AG10803 (cell line): ENCODE measurements at regions not wholly inside any gene's neighbourhood (a gene's known extent, or its start where the extent isn't known, plus 50 kb on each side); places are given as distances from the start of the nearest gene placed in this dataset.
A peak's percentile ranks its signal among the peaks of the same experiment; 100 is the strongest.
"Not testable (repeated sequence)": the region's sequence is repeated elsewhere in the genome, so short reads cannot be mapped to it uniquely, and the experiment has no call there.

Experiments used
- DNase-seq: peaks from one replicate; pipeline ENCODE4 v3.0.0; 2010; ENCODE audit warnings: low read depth
- H3K4me3 ChIP-seq: 2 replicates; pipeline ENCODE4 v1.5.1; 2011; ENCODE audit warnings: mild to moderate bottlenecking, low read length, control low read depth
- TF ChIP-seq, protein P1 (sequence below): conservative IDR thresholded peaks from 2 replicates; pipeline ENCODE4 v1.5.1; 2011; ENCODE audit warnings: mild to moderate bottlenecking, low read length, control low read depth, inconsistent platforms

DNA sequence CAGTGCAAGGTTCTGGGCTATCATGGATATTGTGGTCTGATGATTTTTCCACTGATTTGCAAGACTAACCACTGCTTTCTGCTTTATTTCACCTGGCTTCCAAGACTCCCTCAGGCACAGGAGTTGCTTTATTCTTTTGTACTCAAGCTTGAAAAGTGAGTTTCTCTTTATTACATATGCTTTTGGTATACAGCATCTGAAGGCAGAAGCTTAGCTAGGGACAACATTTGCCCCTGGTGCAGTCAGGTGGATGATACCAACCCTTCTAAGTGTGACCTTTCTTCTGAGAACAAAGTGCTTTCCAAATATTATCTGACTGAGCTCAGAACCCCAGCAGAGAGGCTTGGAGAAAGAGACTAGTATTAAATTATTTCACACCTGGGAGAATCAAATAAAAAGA is 94.0 kb upstream of the PHACTR1 start:
- DNase-seq: no peak

DNA sequence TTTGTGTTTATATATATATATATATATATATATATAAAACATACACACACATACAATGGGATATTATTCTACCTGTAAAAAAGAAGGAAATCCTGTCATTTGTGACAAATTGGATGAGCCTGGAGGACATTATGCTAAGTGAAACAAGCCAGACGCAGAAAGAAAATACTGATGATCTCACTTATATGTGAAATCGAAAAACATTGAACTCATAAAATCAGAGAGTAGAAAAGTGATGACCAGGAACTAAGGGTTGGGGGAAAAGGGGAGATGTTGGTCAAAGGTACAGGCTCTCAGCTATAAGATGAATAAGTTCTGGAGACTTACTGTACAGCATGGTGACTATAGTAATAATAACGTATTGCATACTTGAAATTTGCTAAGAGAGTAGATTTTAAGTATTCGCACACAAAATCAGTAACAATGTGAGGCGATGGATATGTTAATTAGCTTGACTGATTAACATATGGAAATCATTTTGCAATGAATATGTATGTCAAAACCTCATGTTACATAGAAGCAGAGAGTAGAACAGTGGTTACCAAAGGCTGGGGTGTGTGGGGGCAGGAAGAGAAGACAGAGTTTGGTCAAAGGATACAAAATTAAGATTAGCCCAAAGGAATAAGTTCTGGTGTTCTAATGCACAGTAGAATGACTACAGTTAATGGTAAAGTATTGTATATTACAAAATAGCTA is 92.3 kb upstream of the PHACTR1 start:
- H3K4me3 ChIP-seq: no peak overlapping the region
- TF ChIP-seq, protein P1, sequence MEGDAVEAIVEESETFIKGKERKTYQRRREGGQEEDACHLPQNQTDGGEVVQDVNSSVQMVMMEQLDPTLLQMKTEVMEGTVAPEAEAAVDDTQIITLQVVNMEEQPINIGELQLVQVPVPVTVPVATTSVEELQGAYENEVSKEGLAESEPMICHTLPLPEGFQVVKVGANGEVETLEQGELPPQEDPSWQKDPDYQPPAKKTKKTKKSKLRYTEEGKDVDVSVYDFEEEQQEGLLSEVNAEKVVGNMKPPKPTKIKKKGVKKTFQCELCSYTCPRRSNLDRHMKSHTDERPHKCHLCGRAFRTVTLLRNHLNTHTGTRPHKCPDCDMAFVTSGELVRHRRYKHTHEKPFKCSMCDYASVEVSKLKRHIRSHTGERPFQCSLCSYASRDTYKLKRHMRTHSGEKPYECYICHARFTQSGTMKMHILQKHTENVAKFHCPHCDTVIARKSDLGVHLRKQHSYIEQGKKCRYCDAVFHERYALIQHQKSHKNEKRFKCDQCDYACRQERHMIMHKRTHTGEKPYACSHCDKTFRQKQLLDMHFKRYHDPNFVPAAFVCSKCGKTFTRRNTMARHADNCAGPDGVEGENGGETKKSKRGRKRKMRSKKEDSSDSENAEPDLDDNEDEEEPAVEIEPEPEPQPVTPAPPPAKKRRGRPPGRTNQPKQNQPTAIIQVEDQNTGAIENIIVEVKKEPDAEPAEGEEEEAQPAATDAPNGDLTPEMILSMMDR: no peak
- DNase-seq: no peak

More for the DNA sequence above, 94.0 kb upstream of the PHACTR1 start:
- H3K4me3 ChIP-seq: no peak overlapping the region
- TF ChIP-seq, protein P1: no peak

DNA sequence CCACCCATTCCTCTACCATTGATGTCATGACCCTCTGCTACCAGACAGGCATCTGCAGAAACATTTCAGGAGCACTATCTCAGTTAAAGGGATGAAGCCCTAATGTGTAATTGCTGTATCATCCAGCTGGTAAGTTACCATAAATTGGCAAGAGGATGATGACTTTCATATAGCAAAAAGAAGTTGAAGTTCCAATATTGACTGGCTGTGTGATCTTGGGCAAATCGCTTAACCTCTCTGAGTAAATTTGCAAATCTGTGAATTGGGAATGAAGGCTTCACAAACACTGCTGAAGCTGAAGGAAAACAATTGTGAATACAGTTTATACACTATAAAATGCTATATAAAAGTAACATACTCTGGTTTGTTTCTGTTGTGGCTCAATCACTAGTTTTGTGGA is 89.5 kb upstream of the PHACTR1 start:
- H3K4me3 ChIP-seq: no peak overlapping the region
- no peak for DNase-seq
- TF ChIP-seq, protein P1: no peak

DNA sequence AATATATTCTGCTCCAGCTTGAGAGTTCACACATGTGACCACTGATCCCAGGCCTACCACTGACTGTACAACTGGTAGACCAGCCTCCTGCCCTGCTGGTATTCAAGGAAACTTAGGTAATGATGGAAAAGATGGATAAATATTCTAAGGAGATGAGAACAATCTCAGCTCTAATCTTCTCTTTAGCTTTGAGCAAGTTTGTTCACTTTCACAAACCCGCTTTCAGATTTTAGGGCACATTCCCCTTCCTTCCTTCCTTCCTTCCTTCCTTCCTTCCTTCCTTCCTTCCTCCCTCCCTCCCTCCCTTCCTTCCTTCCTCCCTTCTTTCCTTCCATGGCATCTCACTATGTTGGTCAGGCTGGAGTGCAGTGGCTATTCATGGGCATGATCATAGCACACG is 88.2 kb upstream of the PHACTR1 start:
- TF ChIP-seq, protein P1: no peak
- H3K4me3 ChIP-seq: no peak overlapping the region
- DNase-seq: no peak

DNA sequence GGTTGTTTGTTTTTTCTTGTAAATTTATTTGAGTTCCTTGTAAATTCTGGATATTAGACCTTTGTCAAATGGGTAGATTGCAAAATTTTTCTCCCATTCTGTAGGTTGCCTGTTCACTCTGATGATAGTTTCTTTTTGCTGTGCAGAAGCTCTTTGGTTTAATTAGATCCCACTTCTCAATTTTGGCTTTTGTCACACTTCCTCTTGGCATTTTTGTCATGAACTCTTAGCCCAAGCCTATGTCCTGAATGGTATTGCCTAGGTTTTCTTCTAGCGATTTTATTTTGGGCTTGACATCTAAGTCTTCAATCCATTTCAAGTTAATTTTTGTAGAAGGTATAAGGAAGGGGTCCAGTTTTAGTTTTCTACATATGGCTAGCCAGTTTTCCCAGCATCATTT is 82.8 kb upstream of the PHACTR1 start:
- H3K4me3 ChIP-seq, DNase-seq: not testable (repeated sequence)

DNA sequence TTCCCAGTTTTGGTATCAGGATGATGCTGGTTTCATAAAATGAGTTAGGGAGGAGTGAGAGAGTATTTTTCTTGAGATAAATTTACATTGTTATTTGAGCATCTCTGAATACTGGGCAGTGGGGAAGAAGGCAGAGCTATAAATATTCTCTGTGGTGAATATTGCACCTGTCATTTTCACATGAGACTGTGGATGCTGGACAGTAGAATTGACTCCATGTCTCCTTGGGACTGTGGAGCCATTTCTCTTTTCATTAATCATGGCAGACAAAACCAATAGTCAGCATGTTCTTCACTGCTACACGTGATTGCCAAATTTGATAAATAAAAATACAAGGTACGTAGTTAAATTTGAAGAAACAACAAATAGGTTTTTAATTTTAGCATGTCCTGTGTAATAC is 81.2 kb upstream of the PHACTR1 start:
- H3K4me3 ChIP-seq: no peak overlapping the region
- TF ChIP-seq, protein P1: no peak
- no peak for DNase-seq

DNA sequence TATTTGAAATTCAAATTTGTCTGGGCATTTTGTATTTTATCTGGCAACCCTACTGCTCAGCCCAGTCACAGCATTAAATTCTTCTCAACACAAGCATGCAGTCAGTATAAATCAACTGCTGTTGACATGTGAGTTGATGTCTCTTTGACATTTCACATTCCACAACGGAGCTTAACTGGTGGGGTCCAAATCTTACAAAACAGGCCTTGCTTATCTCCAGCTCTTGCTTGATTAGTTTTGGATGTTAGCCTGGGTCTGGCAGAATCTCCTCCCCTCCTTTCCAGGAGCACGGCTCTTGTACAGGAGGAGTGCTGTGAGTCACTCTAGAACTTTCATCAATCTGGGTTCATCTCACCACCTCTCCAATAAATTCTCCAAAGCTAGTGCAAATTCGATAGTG is 80.8 kb upstream of the PHACTR1 start:
- H3K4me3 ChIP-seq: no peak overlapping the region
- DNase-seq: peak; percentile 39
- TF ChIP-seq, protein P1: no peak
